ENCODE measurements at regions not wholly inside any gene's neighbourhood (a gene's known extent, or its start where the extent isn't known, plus 50 kb on each side); places are given as distances from the start of the nearest gene placed in this dataset.

DNA sequence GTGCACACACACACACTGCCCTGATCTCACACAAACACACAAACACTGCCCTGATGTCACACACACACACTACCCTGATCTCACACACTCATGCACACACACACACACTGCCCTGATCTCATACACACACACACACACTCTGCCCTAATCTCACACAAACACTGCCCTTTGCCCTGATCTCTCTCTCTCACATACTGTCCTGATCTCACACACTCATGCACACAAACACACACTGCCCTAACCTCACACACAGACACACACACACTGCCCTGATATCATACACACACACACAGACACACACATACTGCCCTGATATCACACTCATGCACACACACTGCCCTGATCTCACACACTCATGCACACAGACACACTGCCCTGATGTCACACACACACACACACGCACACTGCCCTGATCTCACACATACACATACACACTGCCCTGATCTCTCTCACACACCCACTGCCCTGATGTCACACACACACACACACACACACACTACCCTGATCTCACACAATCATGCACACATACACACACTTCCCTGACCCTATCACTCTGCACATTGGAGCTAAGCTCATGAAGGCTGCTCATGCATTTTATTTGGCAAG lies 97.6 kb upstream of the DIO3 start:
- H3K4me3 ChIP-seq (ENCODE audit: control insufficient read depth in 1 of 2, extremely low read depth in 1 of 2, low read length in 1 of 2) = no peak overlapping the region
- H3K9me3 ChIP-seq = no peaks in the 10 kb centered on the region
- ATAC-seq (replicated peaks in 1 of 4) = no peak
- H3K36me3 ChIP-seq (ENCODE audit: control insufficient read depth in 2 of 2, extremely low read depth in 1 of 2, insufficient read depth in 1 of 2, low read length in 1 of 2) = no peaks in the 10 kb centered on the region
- peak in 1 of 35 experiments; percentile 2 for DNase-seq
- no peak overlapping the region for H3K27ac ChIP-seq (ENCODE audit: low read length)
- peaks cover 0 to 5% (median 4%) of the 10 kb centered on the region in 3 donors for H3K4me1 Mint-ChIP-seq
- 100% methylated on average over 1 of the region's 1 CpG for WGBS (ENCODE audit: insufficient coverage)
- H3K27me3 Mint-ChIP-seq = peaks cover 24 to 29% of the 10 kb centered on the region in 2 donors
- H3K4me1 ChIP-seq (ENCODE audit: control insufficient read depth in 1 of 2, extremely low read depth in 1 of 2, insufficient read depth in 2 of 2, low read length in 2 of 2) = peaks cover 0 to 3% of the 10 kb centered on the region in 2 experiments
- ChIA-PET POLR2A (no interaction called here), CTCF (no interaction called here)
- no peaks in the 10 kb centered on the region for H3K9me3 Mint-ChIP-seq
- no peak overlapping the region for H3K27ac Mint-ChIP-seq
- H3K36me3 Mint-ChIP-seq = no peaks in the 10 kb centered on the region
- peaks cover 7 to 76% of the 10 kb centered on the region in 2 experiments for H3K27me3 ChIP-seq (replicated peaks in 1 of 2; ENCODE audit: control insufficient read depth in 2 of 2, extremely low read depth in 1 of 2, insufficient read depth in 2 of 2, low read length in 1 of 2)
- no peak overlapping the region for H3K4me3 Mint-ChIP-seq

DNA sequence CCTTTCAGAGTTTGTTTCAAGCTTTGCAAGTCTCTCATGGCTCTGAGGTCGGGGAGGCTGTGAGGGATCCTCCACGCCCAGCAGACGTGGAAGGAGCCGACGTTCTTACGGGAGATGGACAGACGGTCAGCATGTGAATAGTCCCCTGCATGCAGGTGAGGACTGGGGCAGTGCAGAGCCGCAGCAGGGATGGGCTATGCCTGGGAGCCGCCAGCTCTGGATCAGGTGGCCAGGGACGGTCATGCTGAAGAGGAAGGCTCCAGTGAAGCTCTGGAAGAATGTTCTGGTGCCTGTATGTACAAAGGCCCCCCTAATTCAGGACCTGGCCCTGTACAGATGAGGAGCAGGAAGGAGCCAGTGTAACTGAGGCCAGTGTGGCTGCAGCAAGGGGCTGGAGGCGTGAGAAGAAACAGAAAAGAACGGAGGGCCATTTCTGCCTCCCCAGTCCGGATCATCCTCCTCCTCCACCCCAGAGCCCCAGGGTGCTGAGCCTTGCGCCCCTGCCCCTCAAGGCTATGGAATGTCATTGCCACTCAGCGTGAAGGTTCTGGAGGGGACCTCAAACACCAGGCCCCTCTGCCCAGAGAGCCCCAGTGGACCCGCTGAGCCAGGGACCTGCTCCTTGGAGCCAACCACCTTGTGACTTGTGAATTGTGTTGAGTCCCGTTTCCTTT lies 96.8 kb upstream of the DIO3 start:
- Histone ChIP-seq H3K27ac (ENCODE audit: low read length) (no peak overlapping the region), H3K4me1 (ENCODE audit: control insufficient read depth in 1 of 2, extremely low read depth in 1 of 2, insufficient read depth in 2 of 2, low read length in 2 of 2) (no peaks in the 10 kb centered on the region), H3K4me3 (ENCODE audit: control insufficient read depth in 1 of 2, extremely low read depth in 1 of 2, low read length in 1 of 2) (no peak overlapping the region), H3K27me3 (replicated peaks in 1 of 2; ENCODE audit: control insufficient read depth in 2 of 2, extremely low read depth in 1 of 2, insufficient read depth in 2 of 2, low read length in 1 of 2) (peaks cover 7 to 71% of the 10 kb centered on the region in 2 experiments), H3K9me3 (no peaks in the 10 kb centered on the region), H3K36me3 (ENCODE audit: control insufficient read depth in 2 of 2, extremely low read depth in 1 of 2, insufficient read depth in 1 of 2, low read length in 1 of 2) (no peaks in the 10 kb centered on the region)
- ChIA-PET POLR2A (no interaction called here), CTCF (no interaction called here)
- DNase-seq = peak in 1 of 35 experiments; percentile 17
- H3K36me3 Mint-ChIP-seq = no peaks in the 10 kb centered on the region
- peaks cover 0 to 4% (median 3%) of the 10 kb centered on the region in 3 donors for H3K4me1 Mint-ChIP-seq
- peaks cover 24 to 27% of the 10 kb centered on the region in 2 donors for H3K27me3 Mint-ChIP-seq
- peak in 1 of 4 experiments; percentile 13 for ATAC-seq (replicated peaks in 1 of 4)
- H3K27ac Mint-ChIP-seq = no peak overlapping the region
- no peak overlapping the region for H3K4me3 Mint-ChIP-seq
- H3K9me3 Mint-ChIP-seq = no peaks in the 10 kb centered on the region
- 90% methylated on average over 14 of the region's 17 CpGs for WGBS (ENCODE audit: insufficient coverage)

DNA sequence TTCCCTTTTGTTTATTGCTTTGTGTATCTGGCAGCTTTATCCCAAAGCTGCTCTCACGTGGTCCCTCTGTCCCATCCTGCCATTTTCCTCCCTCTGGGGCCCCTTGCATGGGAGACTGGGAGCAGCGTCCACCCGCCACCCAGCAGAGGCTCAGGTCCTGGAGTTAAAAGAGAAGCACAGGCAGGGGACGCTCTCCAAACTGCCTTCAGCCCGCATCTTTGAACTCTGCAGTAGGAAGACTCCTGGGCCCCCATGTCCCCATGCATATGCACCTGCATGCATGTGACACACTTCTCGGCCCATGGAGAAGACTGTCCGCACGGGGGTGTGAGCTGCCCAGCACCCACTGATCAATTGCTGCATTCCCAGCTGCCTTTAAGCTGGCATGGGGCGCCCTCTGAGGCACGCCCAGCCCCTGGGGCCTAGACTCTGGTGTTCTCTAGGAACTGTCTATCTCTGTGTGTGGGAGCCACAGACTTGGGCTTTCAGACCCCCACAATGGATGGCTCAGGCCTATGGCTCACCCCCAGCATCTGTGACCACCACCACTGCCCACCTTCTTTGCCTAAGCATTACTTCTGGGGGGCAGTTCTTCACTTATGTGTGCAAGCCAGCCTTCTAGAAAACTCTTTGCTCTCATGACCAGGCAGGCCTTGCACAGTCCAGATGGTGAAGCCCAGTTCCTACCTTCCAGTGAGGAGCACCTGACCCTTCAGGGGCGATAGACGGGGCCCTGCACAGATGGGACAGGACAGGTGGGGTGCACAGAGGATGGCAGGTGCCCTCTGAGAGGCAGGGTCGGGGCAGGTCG lies 96.1 kb upstream of the DIO3 start:
- Mint-ChIP-seq H3K27ac (no peak overlapping the region), H3K4me1 (peaks cover 0 to 2% (median 1%) of the 10 kb centered on the region in 3 donors), H3K4me3 (no peak overlapping the region), H3K27me3 (peaks cover 23 to 25% of the 10 kb centered on the region in 2 donors), H3K36me3 (no peaks in the 10 kb centered on the region), H3K9me3 (no peaks in the 10 kb centered on the region)
- WGBS (ENCODE audit: insufficient coverage) = 74% methylated on average over 13 of the region's 14 CpGs
- CTCF ChIA-PET = no interaction called here
- no peaks in the 10 kb centered on the region for H3K9me3 ChIP-seq
- POLR2A ChIA-PET = no interaction called here
- ATAC-seq (replicated peaks in 1 of 4) = no peak
- no peaks in the 10 kb centered on the region for H3K36me3 ChIP-seq (ENCODE audit: control insufficient read depth in 2 of 2, extremely low read depth in 1 of 2, insufficient read depth in 1 of 2, low read length in 1 of 2)
- H3K27me3 ChIP-seq (replicated peaks in 1 of 2; ENCODE audit: control insufficient read depth in 2 of 2, extremely low read depth in 1 of 2, insufficient read depth in 2 of 2, low read length in 1 of 2) = peaks cover 7 to 78% of the 10 kb centered on the region in 2 experiments
- DNase-seq = peak in 1 of 35 experiments; percentile 19
- no peaks in the 10 kb centered on the region for H3K4me1 ChIP-seq (ENCODE audit: control insufficient read depth in 1 of 2, extremely low read depth in 1 of 2, insufficient read depth in 2 of 2, low read length in 2 of 2)
- no peak overlapping the region for H3K27ac ChIP-seq (ENCODE audit: low read length)
- no peak overlapping the region for H3K4me3 ChIP-seq (ENCODE audit: control insufficient read depth in 1 of 2, extremely low read depth in 1 of 2, low read length in 1 of 2)

DNA sequence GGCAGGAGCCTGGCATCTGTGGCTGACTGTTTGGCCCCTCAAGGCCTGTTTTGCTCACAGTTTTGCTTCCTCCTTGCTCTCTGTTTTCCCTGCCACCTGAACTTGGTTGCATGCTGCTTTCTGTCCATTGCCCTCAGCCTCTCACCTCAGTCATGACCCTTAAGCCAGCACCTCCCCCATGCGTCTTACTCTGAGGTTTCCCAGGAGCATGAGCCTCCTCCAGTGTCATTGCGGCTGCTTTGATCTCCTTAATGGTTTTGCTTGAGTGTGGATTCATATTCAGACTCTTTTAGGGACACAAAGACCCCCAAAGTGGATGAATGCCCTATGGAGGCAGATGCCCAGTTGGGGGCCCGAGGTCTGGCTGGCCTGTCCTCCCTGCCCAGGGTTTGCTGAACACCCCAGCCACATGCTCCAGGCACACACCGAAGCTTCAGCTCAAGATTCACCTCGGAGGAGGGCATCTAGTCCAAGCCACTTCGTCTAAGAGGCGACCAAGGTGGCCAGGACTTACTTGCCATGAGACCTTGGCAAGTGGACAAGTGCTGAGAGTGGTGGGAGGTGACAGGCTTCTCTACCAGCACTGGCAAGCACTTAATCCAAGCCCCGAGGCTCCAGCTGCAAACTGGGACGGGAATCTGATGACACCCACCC lies 95.4 kb upstream of the DIO3 start:
- WGBS (ENCODE audit: insufficient coverage) = 40% methylated on average over 4 of the region's 9 CpGs
- H3K4me3 ChIP-seq (ENCODE audit: control insufficient read depth in 1 of 2, extremely low read depth in 1 of 2, low read length in 1 of 2) = no peak overlapping the region
- peaks cover 0 to 74% of the 10 kb centered on the region in 2 experiments for H3K27me3 ChIP-seq (replicated peaks in 1 of 2; ENCODE audit: control insufficient read depth in 2 of 2, extremely low read depth in 1 of 2, insufficient read depth in 2 of 2, low read length in 1 of 2)
- no peak for ATAC-seq (replicated peaks in 1 of 4)
- POLR2A ChIA-PET = no interaction called here
- no peaks in the 10 kb centered on the region for H3K4me1 ChIP-seq (ENCODE audit: control insufficient read depth in 1 of 2, extremely low read depth in 1 of 2, insufficient read depth in 2 of 2, low read length in 2 of 2)
- H3K9me3 ChIP-seq = no peaks in the 10 kb centered on the region
- Mint-ChIP-seq H3K4me1 (no peaks in the 10 kb centered on the region), H3K27me3 (peaks cover 17% of the 10 kb centered on the region in 2 donors), H3K4me3 (no peak overlapping the region), H3K9me3 (no peaks in the 10 kb centered on the region), H3K27ac (no peak overlapping the region), H3K36me3 (no peaks in the 10 kb centered on the region)
- H3K36me3 ChIP-seq (ENCODE audit: control insufficient read depth in 2 of 2, extremely low read depth in 1 of 2, insufficient read depth in 1 of 2, low read length in 1 of 2) = no peaks in the 10 kb centered on the region
- peak in 1 of 35 experiments; percentile 20 for DNase-seq
- CTCF ChIA-PET = no interaction called here
- H3K27ac ChIP-seq (ENCODE audit: low read length) = no peak overlapping the region

DNA sequence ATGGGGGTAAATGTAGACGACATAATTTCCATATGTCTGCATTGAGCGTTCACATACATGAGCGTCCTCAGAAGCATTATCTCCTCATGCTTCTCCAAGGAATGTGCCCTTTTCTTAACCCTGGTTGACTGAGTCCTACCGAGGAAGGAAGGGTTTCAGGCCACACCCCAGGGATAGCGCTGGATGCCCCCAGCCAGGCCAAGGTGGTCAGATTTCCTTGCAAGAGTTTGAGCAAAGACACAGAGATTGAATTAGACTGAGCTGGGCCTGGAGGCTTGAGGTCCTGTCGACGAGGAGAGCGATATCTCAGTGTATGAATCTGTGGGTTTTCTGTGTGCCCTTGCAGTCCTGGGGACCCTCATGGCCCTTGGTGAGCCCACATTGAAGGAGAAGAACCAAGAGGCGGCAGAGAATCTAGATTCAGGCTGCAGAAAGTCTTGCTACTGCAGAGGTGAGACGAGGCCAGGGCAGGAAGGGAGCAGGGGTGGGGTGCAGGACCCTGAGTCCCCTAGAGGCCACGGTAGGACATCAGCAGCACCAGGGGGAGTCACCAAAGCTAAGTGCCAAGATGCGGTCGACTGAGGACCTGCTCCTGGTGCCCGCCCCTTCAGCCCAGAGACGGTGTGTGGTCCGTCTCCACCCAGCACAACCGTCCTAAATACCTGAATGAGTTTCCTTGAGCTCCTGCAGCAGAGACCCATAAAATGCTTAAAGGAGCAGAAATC lies 94.7 kb upstream of the DIO3 start:
- peaks cover 0 to 69% of the 10 kb centered on the region in 2 experiments for H3K27me3 ChIP-seq (replicated peaks in 1 of 2; ENCODE audit: control insufficient read depth in 2 of 2, extremely low read depth in 1 of 2, insufficient read depth in 2 of 2, low read length in 1 of 2)
- DNase-seq = peak in 1 of 35 experiments; percentile 13
- CTCF ChIA-PET = no interaction called here
- POLR2A ChIA-PET = no interaction called here
- no peak overlapping the region for H3K4me3 Mint-ChIP-seq
- no peaks in the 10 kb centered on the region for H3K36me3 ChIP-seq (ENCODE audit: control insufficient read depth in 2 of 2, extremely low read depth in 1 of 2, insufficient read depth in 1 of 2, low read length in 1 of 2)
- H3K27ac Mint-ChIP-seq = no peak overlapping the region
- ATAC-seq (replicated peaks in 1 of 4) = no peak
- H3K4me3 ChIP-seq (ENCODE audit: control insufficient read depth in 1 of 2, extremely low read depth in 1 of 2, low read length in 1 of 2) = no peak overlapping the region
- no peaks in the 10 kb centered on the region for H3K4me1 Mint-ChIP-seq
- H3K27ac ChIP-seq (ENCODE audit: low read length) = no peak overlapping the region
- 84% methylated on average over 16 of the region's 17 CpGs for WGBS (ENCODE audit: insufficient coverage)
- peaks cover 10% of the 10 kb centered on the region in 2 donors for H3K27me3 Mint-ChIP-seq
- no peaks in the 10 kb centered on the region for H3K36me3 Mint-ChIP-seq
- H3K9me3 Mint-ChIP-seq = no peaks in the 10 kb centered on the region
- H3K4me1 ChIP-seq (ENCODE audit: control insufficient read depth in 1 of 2, extremely low read depth in 1 of 2, insufficient read depth in 2 of 2, low read length in 2 of 2) = no peaks in the 10 kb centered on the region
- no peaks in the 10 kb centered on the region for H3K9me3 ChIP-seq

All from T-cell (primary cell).